ENCODE measurements at regions not wholly inside any gene's neighbourhood (a gene's known extent, or its start where the extent isn't known, plus 50 kb on each side); places are given as distances from the start of the nearest gene placed in this dataset.
"Not testable (repeated sequence)": the region's sequence is repeated elsewhere in the genome, so short reads cannot be mapped to it uniquely, and the experiment has no call there.

DNA sequence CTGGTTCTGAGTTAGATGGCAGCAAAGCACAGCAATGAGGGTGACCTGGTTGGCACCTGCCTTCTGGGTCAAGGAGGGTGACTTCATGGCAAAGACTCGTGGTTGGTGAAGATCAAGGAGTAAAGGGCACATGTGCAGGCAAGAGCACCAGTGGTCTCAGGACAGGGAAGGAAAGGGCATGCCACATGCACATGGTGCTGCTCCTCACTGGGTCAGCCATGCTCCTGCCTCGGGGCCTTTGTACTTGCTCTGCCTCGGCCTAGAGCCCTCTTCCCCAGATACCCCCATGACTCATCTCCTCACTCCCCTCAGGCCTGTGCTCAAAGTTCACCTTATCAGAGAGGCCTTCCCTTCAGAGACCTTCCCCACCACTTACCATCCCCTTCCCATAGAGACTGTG, 106.7 kb upstream of the KDM7A start:
- DNase-seq (ENCODE audit: low spot score) = no peak

DNA sequence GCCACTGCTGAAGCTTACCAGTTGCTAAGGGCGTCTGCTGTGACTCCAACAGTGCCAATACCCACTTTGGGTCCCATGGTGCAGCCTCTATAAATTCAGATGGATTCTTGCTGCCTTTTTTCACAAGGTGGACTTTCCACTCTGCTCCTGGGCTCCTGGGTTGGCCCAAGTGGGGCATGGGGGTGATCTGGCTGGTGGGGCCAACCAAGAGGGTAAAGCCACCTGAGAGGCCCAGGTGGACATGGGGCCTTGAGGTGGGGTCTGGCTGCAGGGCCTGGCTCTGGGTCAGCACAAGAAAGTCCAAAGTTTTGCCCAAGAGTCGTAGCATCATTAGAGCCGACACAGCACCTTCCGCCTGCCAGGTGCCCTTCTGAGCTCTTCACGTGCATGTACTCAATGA, 105.2 kb upstream of the KDM7A start:
- DNase-seq (ENCODE audit: low spot score) = no peak

GRCh38 chr7:140281255-140281654, 104.5 kb upstream of the KDM7A start:
- DNase-seq (ENCODE audit: low spot score) = no peak

DNA sequence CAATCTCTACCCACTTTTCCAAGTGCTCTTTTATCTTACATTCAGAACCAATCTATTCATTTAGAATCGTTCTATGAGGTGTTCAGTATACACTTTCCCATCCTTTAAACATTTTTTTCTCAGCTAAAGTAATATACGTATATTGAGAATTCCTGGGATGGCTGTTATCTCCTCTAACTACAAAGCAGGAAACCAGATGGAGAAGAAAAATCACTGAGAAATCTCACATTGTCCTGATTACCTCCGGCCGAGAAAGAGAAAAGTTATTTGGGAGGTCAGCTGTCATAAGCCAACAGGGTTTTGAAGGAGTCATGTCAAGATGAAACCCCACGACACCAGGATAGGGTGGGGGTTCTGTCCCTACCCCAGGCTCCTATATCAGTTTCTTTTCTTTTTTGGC, 99.2 kb upstream of the KDM7A start:
- no peak for DNase-seq (ENCODE audit: low spot score)

DNA sequence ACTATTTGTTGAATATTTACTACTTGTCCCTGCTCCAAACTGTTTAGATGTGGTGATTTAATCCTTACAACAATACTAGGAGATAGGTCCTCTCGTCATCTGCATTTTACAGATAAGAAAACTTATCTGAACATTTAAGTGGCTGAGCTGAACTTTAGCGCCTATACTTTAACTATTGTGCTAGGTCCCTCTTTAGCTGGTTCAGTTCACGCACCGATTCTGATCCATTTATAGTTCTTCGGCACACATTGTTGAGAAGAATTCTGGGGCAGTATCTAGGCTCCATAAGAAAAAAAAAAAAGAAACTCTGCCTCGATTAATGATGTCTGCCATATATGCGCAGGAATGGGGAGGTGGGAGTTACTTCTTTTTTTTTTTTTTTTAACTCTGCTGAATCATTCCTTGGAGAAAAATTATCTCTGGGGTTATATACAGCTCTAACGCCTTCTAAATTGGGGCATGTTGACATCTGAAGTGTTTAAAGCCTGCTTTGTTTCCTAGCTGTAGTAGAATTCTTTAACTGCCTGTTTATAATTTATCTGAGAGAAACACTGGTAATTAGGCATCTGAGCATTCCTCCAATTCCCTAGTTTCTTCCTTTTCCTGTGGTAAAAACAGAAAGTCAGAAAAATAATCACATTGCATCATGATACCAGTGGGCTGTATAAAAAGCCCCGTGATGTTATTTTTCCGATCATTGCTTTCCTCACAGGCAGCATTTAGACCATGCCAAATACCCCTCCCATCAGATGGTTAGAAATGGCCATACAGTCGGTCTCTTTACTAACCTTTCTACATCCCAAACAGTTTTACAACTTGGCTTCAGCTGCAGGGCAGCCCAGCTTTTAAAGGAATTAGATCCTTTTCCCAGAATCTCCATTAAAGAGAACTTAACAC, 98.5 kb upstream of the KDM7A start:
- no peak for DNase-seq (ENCODE audit: low spot score)

- no peak for DNase-seq (ENCODE audit: low spot score)
Observed at GRCh38 chr7:140273417-140273816, 96.6 kb upstream of the KDM7A start.

DNA sequence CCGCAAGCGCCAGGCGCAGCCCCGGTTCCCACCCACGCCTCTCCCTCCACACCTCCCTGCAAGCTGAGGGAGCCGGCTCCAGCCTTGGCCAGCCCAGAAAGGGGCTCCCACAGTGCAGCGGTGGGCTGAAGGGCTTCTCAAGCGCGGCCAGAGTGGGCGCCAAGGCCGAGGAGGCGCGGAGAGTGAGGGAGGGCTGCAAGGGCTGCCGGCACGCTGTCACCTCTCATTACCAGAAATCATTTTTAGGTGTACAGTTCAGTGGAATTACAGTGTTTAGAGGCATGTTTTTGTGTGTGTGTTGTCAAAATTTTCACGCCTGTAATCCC, 94.8 kb upstream of the KDM7A start:
- DNase-seq (ENCODE audit: low spot score) = not testable (repeated sequence)

- no peak for DNase-seq (ENCODE audit: low spot score)
Observed at GRCh38 chr7:140269004-140269638, 92.3 kb upstream of the KDM7A start.

DNA sequence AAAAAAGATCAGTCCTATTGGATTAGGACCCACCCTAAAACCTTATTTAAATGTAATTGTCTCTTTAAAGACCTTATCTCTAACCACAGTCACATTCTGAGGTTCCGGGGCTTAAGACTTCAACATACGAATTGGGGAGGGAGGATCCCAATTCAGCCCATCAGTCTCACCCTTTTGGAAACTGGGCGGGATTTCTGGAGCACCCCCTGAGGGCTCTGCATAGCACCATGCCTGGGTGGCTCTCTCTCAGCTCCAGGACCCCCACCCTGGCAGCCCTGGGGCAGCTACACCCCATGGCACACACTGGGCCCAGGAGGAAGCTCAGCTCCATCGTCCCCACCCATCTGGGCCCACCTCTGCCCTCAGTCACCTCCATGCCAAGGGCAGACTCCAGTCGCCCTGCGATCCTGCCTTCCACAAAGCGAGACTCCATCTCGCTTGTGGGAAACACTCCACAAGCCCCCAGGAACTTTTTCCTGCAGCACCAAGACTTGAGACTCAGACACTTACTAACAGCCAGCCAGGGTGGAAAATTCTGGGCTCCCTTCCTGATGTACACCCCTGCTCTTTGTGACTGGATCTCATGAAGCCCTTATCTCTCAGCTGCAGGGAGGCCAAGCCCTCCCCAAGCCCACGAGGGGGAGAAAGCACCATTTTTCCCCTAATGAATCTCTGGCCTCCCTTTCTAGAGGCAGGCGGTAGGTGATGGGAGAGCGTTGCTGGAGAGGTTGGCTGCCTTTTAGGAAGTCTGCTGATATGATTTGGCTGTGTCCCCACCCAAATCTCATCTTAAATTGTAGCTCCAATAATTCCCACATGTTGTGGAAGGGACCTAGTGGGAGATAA, 90.8 kb upstream of the KDM7A start:
- DNase-seq (ENCODE audit: low spot score) = no peak

GRCh38 chr7:140263277-140263676, 86.5 kb upstream of the KDM7A start:
- no peak for DNase-seq (ENCODE audit: low spot score)

GRCh38 chr7:140262242-140262903, 85.6 kb upstream of the KDM7A start:
- DNase-seq (ENCODE audit: low spot score) = no peak

DNA sequence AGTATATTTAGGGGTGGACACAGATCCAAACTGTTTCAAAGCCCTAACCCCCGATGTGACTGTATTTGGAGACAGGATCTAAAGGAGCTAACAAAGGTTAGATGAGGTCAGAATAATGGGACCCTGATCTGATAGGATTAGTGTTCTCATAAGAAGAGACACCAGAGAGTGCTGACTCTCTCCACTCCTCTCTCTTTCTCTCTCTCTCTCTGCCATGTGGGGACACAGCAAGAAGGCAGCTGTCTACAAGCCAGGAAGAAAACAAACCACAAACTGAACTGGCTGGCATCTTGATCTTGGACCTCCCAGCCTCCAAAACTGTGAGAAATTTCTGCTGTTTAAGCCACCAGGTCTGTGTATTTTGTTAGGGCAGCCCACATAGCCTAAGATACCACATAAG, 84.7 kb upstream of the KDM7A start:
- no peak for DNase-seq (ENCODE audit: low spot score)

DNA sequence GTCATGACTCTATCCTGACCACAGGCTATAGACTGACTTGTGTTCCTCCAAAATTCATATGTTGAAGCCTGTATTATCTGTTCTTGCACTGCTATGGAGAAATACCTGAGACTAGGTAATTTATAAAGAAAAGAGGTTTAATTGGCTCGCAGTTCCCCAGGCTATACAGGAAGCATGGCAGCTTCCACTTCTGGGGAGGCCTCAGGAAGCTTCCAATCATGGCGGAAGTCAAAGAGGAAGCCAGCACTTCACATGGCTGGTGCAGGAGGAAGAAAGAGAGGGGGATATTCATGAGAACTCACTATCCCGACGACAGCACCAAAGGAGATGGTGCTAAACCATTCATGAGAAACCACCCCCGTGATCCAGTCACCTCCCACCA, 84.3 kb upstream of the KDM7A start:
- DNase-seq (ENCODE audit: low spot score) = no peak

DNA sequence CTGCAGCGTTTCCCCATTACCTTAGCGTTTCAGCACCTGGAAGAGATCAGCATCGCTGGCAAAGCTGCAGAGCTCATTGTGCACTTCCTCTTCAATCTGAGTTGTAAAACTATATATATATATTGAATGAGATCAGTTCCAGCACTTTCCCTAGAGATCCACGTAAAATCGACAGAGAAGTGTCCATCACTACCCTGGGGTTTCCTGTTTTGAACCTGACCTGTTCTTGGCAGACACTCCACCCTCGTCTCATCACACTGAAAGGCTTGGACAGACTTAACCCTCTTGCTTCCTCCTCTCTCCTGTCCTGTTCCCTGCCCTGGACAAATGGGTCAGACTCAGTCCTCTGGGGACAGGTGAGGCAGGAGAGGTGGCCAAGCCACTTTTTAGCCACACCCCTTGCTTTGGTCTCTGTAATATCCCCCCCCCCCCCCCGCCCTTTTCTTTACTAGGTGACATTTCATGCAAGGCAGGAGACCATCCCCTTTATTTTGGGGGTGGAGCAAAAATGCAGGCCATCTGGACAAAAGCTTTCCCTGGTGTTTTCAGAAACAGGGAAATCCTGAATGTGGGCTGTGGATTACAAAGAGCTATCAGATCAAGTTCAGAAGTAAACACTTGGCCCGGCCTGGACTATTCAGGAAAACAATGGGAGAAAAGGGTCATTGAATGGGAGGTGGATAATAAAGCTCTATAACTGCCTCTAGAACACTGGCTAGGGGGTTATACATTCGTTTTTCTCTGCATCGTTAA, 83.7 kb upstream of the KDM7A start:
- no peak for DNase-seq (ENCODE audit: low spot score)

GRCh38 chr7:140257278-140257677, 80.5 kb upstream of the KDM7A start:
- not testable (repeated sequence) for DNase-seq (ENCODE audit: low spot score)

GRCh38 chr7:140254976-140255375, 78.2 kb upstream of the KDM7A start:
- DNase-seq (ENCODE audit: low spot score) = not testable (repeated sequence)

DNA sequence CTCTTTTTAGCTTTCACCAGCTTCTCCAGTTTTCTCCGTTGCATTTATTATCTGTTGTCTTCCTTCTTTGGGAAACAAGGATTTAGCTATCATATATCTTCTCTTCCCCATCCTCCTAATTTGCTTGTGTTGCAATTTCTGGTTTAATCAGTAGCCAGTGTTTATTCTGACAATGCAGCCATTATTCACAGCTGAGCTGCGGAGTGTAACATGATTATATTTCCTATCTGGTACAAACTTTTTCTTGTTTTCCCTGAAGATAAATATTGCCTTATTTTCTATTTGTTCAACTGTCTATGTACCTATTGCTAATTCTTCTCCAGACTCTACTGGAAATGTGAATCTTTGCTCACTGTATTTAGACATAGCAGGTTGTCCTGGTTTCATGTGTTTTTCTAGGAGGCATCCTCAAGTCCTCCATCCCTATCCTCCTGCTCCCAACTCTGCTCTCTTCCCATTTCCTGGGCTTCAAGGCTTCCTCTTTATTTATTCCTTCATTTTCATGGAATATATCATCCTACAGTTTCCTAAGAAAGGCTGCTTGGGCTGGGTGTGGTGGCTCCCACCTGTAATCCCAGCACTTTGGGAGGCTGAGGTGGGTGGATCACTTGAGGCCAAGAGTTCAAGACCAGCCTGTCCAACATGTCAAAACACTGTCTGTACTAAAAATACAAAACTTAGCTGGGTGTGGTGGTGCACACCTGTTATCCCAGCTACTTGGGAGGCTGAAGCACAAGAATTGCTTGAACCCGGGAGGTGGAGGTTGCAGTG, 72.4 kb upstream of the KDM7A start:
- DNase-seq (ENCODE audit: low spot score) = no peak

DNA sequence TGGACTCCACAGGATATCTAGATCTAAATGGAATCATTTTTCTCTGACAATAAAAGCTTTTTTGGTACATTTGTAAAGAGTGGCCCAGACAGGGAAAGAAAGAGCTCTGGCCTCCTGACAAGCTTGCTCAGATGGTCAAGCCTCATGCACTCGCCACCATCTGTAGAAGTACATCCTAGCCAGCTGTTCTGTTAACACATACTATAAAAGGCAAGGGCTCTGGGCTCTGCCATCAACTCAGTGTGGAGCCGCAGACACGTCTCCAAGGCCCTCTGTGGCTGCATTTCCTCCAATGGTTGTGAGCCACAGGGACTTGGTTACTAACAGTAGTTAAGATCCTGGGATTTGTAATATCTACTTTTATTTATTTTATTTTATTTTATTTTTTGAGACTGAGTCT, 70.8 kb upstream of the KDM7A start:
- DNase-seq (ENCODE audit: low spot score) = no peak

GRCh38 chr7:140245611-140246105, 68.9 kb upstream of the KDM7A start:
- DNase-seq (ENCODE audit: low spot score) = no peak

Data from AG08396 (cell line).